ENCODE measurements at regions not wholly inside any gene's neighbourhood (a gene's known extent, or its start where the extent isn't known, plus 50 kb on each side); places are given as distances from the start of the nearest gene placed in this dataset.
"Not testable (repeated sequence)": the region's sequence is repeated elsewhere in the genome, so short reads cannot be mapped to it uniquely, and the experiment has no call there.

DNA sequence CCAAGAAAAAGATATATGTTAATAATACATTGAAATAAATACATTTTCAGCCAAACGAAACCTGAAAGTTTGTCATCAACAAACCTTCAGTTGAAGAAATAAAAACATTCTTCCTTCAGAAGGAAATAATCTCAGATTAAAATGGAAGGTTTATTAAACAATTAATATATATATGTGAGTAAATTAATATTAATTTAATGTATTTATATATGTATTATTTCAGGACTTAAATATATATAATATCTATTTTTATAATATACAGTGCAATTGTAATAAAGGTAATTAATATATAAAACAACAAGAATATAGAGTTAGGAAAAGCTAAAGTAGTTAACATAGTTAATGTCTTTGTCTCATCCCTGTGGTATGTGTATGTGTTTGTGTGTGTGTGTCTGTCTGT lies 102.2 kb upstream of the CDC14C start:
- Histone ChIP-seq H3K36me3 (no peaks in the 10 kb centered on the region), H3K9me3 (replicated peaks) (no peaks in the 10 kb centered on the region), H3K27ac (replicated peaks) (no peak overlapping the region), H3K4me1 (no peaks in the 10 kb centered on the region), H3K4me3 (no peak overlapping the region), H3K27me3 (ENCODE audit: low read depth) (no peaks in the 10 kb centered on the region)
- TF ChIP-seq, protein P1, sequence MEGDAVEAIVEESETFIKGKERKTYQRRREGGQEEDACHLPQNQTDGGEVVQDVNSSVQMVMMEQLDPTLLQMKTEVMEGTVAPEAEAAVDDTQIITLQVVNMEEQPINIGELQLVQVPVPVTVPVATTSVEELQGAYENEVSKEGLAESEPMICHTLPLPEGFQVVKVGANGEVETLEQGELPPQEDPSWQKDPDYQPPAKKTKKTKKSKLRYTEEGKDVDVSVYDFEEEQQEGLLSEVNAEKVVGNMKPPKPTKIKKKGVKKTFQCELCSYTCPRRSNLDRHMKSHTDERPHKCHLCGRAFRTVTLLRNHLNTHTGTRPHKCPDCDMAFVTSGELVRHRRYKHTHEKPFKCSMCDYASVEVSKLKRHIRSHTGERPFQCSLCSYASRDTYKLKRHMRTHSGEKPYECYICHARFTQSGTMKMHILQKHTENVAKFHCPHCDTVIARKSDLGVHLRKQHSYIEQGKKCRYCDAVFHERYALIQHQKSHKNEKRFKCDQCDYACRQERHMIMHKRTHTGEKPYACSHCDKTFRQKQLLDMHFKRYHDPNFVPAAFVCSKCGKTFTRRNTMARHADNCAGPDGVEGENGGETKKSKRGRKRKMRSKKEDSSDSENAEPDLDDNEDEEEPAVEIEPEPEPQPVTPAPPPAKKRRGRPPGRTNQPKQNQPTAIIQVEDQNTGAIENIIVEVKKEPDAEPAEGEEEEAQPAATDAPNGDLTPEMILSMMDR (IDR thresholded peaks at IDR 0.05; ENCODE audit: borderline replicate concordance) = no peak
- intact Hi-C loops (cut with micrococcal nuclease) = no loop called here
- DNase-seq = no peak

DNA sequence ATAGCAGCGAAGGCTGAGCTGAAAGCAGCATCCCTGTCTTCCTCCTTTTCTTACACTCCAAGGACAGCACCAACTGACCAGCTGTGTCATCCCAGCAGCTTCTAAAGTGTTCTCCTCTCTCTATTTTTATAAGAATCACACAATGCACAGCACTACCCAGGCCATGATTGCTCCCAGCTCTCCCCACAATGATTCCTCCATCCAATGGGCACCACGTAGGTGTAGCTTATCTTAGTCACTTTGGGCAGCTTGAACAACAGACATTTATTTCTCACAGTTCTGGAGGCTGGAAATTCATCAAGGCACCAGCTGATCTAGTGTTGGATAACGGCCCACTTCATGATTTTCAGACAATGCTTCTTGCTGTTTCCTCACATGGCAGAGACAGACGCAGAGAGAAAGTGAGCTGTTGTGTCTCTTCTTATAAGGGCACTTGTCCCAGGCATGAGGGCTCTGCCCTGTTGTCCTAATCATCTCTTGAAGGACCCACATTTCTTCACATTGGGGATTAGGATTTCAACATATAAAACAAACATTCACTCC lies 92.0 kb upstream of the CDC14C start:
- no peak for DNase-seq
- intact Hi-C loops (cut with micrococcal nuclease) = no loop called here
- Histone ChIP-seq H3K27ac (replicated peaks) (no peak overlapping the region), H3K36me3 (no peaks in the 10 kb centered on the region), H3K4me1 (no peaks in the 10 kb centered on the region), H3K4me3 (no peak overlapping the region), H3K27me3 (ENCODE audit: low read depth) (no peaks in the 10 kb centered on the region), H3K9me3 (replicated peaks) (no peaks in the 10 kb centered on the region)
- TF ChIP-seq, protein P1 (IDR thresholded peaks at IDR 0.05; ENCODE audit: borderline replicate concordance) = no peak

DNA sequence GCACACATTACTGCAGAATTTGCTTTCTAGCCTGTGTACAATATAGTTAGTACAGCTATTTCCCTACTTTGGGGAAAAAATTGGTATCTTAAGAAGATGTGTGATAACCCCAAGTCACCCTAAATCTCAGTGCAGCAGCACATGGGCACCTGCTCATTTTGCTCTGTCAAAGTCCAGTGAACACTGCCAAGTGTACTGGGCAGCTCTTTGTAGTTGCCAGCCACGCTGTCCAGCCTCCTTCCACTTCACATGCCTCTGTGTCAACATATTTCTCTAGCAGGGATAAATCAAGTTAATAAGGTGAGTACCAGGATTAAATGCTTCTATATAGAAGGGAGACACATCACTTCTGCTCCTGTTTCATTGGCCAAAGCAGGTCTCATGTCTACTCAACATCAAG lies 87.1 kb upstream of the CDC14C start:
- Histone ChIP-seq H3K4me3 (no peak overlapping the region), H3K36me3 (no peaks in the 10 kb centered on the region), H3K4me1 (no peaks in the 10 kb centered on the region), H3K9me3 (replicated peaks) (no peaks in the 10 kb centered on the region), H3K27ac (replicated peaks) (no peak overlapping the region), H3K27me3 (ENCODE audit: low read depth) (no peaks in the 10 kb centered on the region)
- intact Hi-C loops (cut with micrococcal nuclease) = no loop called here
- no peak for DNase-seq
- TF ChIP-seq, protein P1 (IDR thresholded peaks at IDR 0.05; ENCODE audit: borderline replicate concordance) = no peak

DNA sequence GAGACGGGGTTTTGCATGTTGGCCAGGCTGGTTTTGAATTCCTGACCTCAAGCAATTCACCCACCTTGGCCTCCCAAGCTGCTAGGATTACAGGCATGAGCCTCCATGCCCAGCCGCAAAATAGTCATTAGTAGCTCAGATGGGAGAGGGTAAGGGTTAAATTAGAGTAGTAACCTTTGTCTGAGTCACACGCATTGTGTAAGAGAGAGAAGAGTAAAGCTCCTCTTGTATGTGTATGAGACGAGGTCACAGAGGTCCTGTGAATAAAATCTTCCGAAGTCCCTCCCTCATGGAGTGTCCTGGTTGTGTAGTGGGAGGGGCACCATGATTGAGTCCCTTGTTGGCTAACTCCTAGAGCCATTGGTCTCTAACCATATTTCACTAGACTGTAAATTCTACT lies 85.2 kb upstream of the CDC14C start:
- H3K27ac ChIP-seq (replicated peaks) = no peak overlapping the region
- H3K36me3 ChIP-seq = no peaks in the 10 kb centered on the region
- no peaks in the 10 kb centered on the region for H3K27me3 ChIP-seq (ENCODE audit: low read depth)
- no peak overlapping the region for H3K4me3 ChIP-seq
- TF ChIP-seq, protein P1 (IDR thresholded peaks at IDR 0.05; ENCODE audit: borderline replicate concordance) = no peak
- H3K9me3 ChIP-seq (replicated peaks) = no peaks in the 10 kb centered on the region
- intact Hi-C loops (cut with micrococcal nuclease) = no loop called here
- H3K4me1 ChIP-seq = no peaks in the 10 kb centered on the region
- DNase-seq = no peak

DNA sequence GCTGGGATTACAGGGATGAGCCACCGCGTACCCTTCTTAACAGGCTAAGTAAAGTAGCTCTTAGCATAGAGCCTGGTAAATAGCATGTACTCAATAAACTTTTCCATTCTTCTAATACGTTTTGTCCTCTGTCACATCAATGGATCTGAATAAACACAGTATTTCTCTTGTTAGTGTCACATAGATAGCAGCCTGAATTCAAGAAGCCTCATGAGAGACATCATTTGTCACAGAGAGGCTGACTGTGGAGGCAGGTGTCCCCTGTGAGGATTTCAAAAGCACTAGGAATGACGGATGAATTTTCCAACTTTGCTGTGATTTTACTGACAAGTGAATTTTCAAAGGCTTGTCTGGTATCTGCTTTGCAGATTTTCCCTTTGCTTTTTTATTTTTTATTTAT lies 82.6 kb upstream of the CDC14C start:
- Histone ChIP-seq H3K27me3 (ENCODE audit: low read depth) (no peaks in the 10 kb centered on the region), H3K4me1 (no peaks in the 10 kb centered on the region), H3K27ac (replicated peaks) (no peak overlapping the region), H3K9me3 (replicated peaks) (no peaks in the 10 kb centered on the region), H3K4me3 (no peak overlapping the region), H3K36me3 (no peaks in the 10 kb centered on the region)
- intact Hi-C loops (cut with micrococcal nuclease) = no loop called here
- TF ChIP-seq, protein P1 (IDR thresholded peaks at IDR 0.05; ENCODE audit: borderline replicate concordance) = no peak
- no peak for DNase-seq

DNA sequence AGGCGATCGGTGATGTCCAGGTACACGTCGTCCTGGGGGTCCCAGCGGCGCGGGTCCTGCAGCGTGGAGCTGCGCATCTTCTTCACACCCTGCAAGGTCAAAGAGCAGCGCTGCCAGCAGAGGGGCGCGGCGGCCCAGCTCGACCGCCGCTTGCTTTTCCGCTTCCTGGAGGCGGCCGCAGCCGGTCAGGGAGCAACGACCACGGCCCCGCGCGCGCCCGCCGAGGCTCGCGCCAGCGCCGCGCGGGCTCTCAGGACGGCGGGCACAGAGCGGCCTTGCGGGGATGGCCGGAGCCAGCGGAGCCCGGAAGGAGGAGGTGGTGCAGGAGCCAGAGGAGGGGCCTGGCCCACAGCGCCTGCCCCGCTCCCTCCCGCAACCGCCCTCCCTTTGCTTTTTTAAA lies 76.4 kb upstream of the CDC14C start:
- TF ChIP-seq, protein P1 (IDR thresholded peaks at IDR 0.05; ENCODE audit: borderline replicate concordance) = no peak
- Histone ChIP-seq H3K4me3 (no peak overlapping the region), H3K36me3 (no peaks in the 10 kb centered on the region), H3K27me3 (ENCODE audit: low read depth) (no peaks in the 10 kb centered on the region), H3K4me1 (no peaks in the 10 kb centered on the region), H3K9me3 (replicated peaks) (no peaks in the 10 kb centered on the region), H3K27ac (replicated peaks) (no peak overlapping the region)
- intact Hi-C loops (cut with micrococcal nuclease) = no loop called here
- DNase-seq = no peak

DNA sequence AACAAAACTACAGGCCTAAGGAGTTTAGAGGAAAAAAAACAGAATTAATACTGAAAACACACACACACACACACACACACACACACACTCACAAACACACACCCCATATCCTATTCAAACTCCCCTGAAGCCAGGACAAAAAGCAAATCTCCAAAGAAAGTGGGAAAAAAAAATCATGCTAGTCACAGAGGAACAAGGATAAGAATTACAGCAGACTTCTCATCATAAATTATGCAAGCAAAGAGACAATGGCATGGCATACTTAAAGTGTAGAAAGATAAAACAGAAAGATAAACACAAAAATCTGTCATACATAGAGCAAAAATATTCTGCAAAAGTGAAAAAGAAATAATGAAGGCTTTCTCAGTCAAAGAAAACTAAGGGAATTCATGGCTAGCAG lies 63.9 kb upstream of the CDC14C start:
- H3K27ac ChIP-seq (replicated peaks); H3K4me1 ChIP-seq; H3K4me3 ChIP-seq; DNase-seq; H3K36me3 ChIP-seq; H3K27me3 ChIP-seq (ENCODE audit: low read depth); intact Hi-C loops (cut with micrococcal nuclease): not testable (repeated sequence)
- peaks cover 10% of the 10 kb centered on the region for H3K9me3 ChIP-seq (replicated peaks)

All from left ventricle myocardium inferior (tissue), 1 donor.